ENCODE measurements at regions not wholly inside any gene's neighbourhood (a gene's known extent, or its start where the extent isn't known, plus 50 kb on each side); places are given as distances from the start of the nearest gene placed in this dataset.

- no peak for TF ChIP-seq POLR2A (IDR thresholded peaks at IDR 0.05; ENCODE audit: low read depth, low read length)
- TF ChIP-seq RAD21 (IDR thresholded peaks at IDR 0.05; ENCODE audit: low read length), result no peak
- no peak for TF ChIP-seq CTCF (conservative IDR thresholded peaks at IDR 0.05; ENCODE audit: low read depth, low read length)
- TF ChIP-seq RCOR1 (IDR thresholded peaks at IDR 0.05; ENCODE audit: insufficient replicate concordance, low read length), result no peak
- TF ChIP-seq MXI1 (IDR thresholded peaks at IDR 0.05; ENCODE audit: borderline replicate concordance, low read depth, low read length), result no peak
- TF ChIP-seq USF2 (IDR thresholded peaks at IDR 0.05; ENCODE audit: low read depth, low read length), result no peak
- no peak for TF ChIP-seq SMC3 (IDR thresholded peaks at IDR 0.05; ENCODE audit: low read depth, low read length)
- TF ChIP-seq BHLHE40 (IDR thresholded peaks at IDR 0.05; ENCODE audit: low read depth, low read length), result no peak
- no peak for TF ChIP-seq CHD1 (IDR thresholded peaks at IDR 0.05; ENCODE audit: low read depth, low read length)
- TF ChIP-seq MAFK (IDR thresholded peaks at IDR 0.05; ENCODE audit: low read depth, low read length), result no peak
- TF ChIP-seq MAZ (IDR thresholded peaks at IDR 0.05; ENCODE audit: borderline replicate concordance, low read depth, low read length), result no peak
Measured at GRCh38 chr1:217240656-217241055, 390.2 kb downstream of the GPATCH2 start.

All from IMR-90 (cell line).